GM12872 (cell line): ENCODE measurements at regions not wholly inside any gene's neighbourhood (a gene's known extent, or its start where the extent isn't known, plus 50 kb on each side); places are given as distances from the start of the nearest gene placed in this dataset.

ENCODE experiments used
- TF ChIP-seq, protein P1 (sequence below): IDR thresholded peaks from 3 replicates; pipeline ENCODE4 v1.5.1; 2011; ENCODE audit warnings: low read depth, mild to moderate bottlenecking, low read length, moderate library complexity; ENCODE audit not compliant: insufficient read depth

DNA sequence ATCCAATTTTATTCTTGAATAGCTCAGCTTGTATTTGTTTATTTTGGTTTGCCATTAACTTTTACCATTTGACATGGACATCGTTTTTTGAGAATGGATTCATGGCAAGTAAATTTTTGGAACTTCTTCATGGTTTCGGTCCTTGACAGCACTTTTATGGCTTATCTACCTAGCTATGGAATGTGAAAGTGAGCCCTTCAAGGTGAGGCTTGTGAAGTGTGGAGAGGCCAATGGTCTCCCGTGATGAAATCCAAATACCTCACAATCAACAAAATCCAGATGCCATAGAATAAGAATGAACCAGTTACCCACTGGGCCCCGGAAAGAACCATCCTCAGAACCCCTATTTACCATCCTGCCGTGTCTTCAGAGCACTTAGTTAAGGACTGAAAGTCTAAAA is 978.8 kb downstream of the FSCB start:
- TF ChIP-seq, protein P1, sequence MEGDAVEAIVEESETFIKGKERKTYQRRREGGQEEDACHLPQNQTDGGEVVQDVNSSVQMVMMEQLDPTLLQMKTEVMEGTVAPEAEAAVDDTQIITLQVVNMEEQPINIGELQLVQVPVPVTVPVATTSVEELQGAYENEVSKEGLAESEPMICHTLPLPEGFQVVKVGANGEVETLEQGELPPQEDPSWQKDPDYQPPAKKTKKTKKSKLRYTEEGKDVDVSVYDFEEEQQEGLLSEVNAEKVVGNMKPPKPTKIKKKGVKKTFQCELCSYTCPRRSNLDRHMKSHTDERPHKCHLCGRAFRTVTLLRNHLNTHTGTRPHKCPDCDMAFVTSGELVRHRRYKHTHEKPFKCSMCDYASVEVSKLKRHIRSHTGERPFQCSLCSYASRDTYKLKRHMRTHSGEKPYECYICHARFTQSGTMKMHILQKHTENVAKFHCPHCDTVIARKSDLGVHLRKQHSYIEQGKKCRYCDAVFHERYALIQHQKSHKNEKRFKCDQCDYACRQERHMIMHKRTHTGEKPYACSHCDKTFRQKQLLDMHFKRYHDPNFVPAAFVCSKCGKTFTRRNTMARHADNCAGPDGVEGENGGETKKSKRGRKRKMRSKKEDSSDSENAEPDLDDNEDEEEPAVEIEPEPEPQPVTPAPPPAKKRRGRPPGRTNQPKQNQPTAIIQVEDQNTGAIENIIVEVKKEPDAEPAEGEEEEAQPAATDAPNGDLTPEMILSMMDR: no peak

DNA sequence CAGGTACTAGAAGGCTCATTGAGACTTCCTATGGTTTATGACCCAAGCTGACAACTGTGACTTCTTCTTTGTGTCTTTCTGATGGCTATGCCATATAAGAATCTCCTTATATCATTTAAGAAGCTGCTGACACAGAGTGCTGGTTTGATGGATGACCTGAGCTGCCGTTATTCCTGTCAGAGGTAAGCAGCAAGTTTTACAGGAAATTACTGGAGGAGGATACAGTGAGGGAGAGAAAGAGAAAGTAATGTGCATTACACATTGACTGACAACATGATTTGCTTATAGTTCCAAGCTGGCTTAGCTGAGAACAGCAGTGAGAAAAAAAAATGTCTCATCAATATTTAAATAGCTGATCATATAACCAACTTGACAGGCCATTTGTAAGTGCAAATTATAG is 981.4 kb downstream of the FSCB start:
- TF ChIP-seq, protein P1: no peak

DNA sequence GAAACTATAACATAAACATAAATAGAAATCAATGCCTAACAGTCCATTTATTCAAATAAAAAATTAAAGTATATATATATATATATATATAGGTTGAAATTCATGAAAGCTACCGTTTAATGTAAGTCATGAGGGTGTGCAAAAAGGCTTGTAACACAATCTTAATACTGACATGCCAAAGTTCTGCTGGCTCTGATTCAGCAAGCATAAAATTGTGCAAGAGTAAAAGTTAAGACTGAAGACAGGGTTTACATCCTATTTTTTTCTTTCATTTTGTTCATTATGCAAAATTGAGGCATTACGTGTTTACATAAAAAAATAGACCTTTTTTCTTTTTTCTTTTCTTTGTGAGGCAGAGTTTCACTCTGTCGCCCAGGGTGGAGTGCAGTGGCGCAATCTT is 984.2 kb downstream of the FSCB start:
- TF ChIP-seq, protein P1: no peak

DNA sequence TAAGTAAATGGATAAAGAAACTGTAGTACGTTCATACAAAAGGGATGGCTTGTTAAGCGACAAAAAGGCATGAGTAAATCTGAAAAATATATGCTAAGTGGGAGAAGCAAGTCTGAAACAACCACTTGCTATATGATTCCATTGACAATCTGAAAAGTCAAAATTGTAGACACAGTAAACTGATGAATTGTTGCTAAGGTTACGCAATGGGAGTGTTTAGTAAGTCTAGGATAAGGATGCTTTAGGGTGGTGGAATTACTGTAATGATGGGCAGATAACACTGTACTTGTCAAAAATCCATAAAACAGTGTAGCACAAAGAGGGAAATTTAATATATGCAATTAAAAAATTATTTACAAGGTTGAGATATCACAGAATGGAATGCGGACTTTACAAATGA is 984.9 kb downstream of the FSCB start:
- TF ChIP-seq, protein P1: no peak

DNA sequence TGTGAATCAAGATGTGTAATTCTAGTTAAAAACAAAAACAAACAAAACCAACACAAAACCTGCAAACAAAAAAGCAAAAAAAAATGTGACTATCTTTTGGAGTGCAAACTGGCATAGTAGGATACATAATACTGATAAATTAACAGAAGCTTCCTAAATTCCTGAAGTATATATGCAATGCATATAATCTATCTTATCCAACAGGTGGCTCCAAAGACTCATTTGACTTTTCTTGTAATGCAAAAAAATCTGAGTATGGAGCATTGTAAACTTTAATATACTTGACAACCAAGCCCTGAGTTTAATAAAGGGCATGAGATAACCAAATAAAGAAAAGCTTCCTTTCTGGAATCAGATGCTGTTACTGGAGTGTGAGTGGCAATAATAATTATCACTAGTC is 1003.6 kb downstream of the FSCB start:
- TF ChIP-seq, protein P1: no peak

DNA sequence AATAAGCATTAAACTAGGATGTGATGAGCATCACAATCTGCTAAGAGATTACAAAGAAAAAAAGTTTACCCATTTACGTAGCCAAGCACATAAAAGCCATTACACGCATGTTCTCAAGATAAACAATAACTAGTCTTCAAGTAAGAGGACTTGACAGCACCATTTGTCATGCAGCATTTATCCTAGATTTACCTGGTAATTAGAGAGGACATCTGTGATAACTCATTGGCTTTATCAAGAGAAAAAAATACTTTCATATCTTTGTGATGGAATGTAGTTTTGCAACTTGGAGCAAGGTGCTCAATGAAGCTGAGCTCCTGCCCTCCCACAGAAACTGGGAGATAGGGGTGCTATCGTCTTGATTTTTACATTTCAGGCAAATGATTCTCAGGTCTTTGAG is 1023.7 kb downstream of the FSCB start:
- TF ChIP-seq, protein P1: no peak

DNA sequence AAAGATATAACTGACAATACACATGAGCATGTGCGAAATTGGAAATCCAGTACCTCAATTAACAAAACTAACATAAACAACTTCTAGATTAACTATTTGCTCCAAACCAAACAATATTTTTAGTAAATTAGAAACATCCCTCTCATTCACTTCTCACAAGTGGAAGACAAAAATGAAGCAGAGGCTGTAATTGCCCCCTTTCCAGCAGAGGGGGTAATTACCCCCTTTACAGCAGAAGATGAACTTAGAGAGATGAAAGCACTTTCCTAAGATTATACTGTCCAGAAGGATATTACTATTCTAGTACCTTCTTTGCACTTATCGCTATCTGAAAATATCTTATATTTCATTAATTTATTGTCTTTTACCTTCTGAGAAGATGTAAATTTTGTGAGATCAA is 1025.2 kb downstream of the FSCB start:
- TF ChIP-seq, protein P1: no peak

DNA sequence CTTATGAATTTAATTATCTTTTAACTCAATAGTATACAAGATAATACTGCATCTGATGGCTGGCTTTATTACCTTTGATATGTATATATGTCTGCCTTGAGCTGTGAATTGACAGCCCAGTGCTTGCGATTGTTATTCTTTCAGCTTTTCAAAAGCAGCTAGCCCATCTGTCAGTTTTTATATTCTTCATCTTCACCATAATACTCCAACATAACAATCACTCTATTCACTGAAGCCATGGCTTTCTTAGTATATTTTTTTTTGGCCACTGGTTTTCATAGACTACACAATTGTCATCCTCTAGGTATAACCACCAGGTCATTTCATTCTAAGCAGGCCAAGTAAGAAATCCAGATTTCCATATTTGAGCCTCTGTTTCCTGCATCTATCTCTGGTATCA is 1026.1 kb downstream of the FSCB start:
- TF ChIP-seq, protein P1: no peak
